ENCODE measurements at regions not wholly inside any gene's neighbourhood (a gene's known extent, or its start where the extent isn't known, plus 50 kb on each side); places are given as distances from the start of the nearest gene placed in this dataset.
"Not testable (repeated sequence)": the region's sequence is repeated elsewhere in the genome, so short reads cannot be mapped to it uniquely, and the experiment has no call there.

- no peak for DNase-seq
These were observed 64.8 kb upstream of the TBC1D3K start for GRCh38 chr17:37859451-37859850.

GRCh38 chr17:37858391-37858790 is 65.8 kb upstream of the TBC1D3K start:
- DNase-seq, result not testable (repeated sequence)

- DNase-seq, result no peak
These were observed 68.0 kb upstream of the TBC1D3K start for GRCh38 chr17:37856245-37856644.

GRCh38 chr17:37849617-37849972 is 74.6 kb upstream of the TBC1D3K start:
- DNase-seq, result no peak

- DNase-seq, result no peak
These were observed 75.3 kb upstream of the TBC1D3K start for GRCh38 chr17:37848690-37849616.

- DNase-seq, result no peak
These were observed 76.3 kb upstream of the TBC1D3K start for GRCh38 chr17:37847811-37848331.

- no peak for DNase-seq
These were observed 77.1 kb upstream of the TBC1D3K start for GRCh38 chr17:37847102-37847501.

GRCh38 chr17:37844977-37845293 is 79.3 kb upstream of the TBC1D3K start:
- no peak for DNase-seq

- DNase-seq, result peak; percentile 43
These were observed 79.8 kb upstream of the TBC1D3K start for GRCh38 chr17:37844158-37844976.

GRCh38 chr17:37842401-37842800 is 81.8 kb upstream of the TBC1D3K start:
- DNase-seq, result no peak

- no peak for DNase-seq
These were observed 83.0 kb upstream of the TBC1D3K start for GRCh38 chr17:37841232-37841631.

- no peak for DNase-seq
These were observed 83.6 kb upstream of the TBC1D3K start for GRCh38 chr17:37840576-37840975.

GRCh38 chr17:37839196-37839978 is 84.8 kb upstream of the TBC1D3K start:
- DNase-seq, result no peak

- no peak for DNase-seq
These were observed 85.9 kb upstream of the TBC1D3K start for GRCh38 chr17:37838276-37838675.

GRCh38 chr17:37836593-37836992 is 87.6 kb upstream of the TBC1D3K start:
- no peak for DNase-seq

- no peak for DNase-seq
These were observed 89.3 kb upstream of the HNF1B start for GRCh38 chr17:37834168-37834567.

- DNase-seq, result no peak
These were observed 88.5 kb upstream of the HNF1B start for GRCh38 chr17:37833237-37833859.

- no peak for DNase-seq
These were observed 87.1 kb upstream of the HNF1B start for GRCh38 chr17:37831986-37832385.

GRCh38 chr17:37831492-37831891 is 86.6 kb upstream of the HNF1B start:
- no peak for DNase-seq

GRCh38 chr17:37830151-37830993 is 85.5 kb upstream of the HNF1B start:
- no peak for DNase-seq

GRCh38 chr17:37829592-37830123 is 84.8 kb upstream of the HNF1B start:
- DNase-seq, result no peak
